ENCODE measurements at regions not wholly inside any gene's neighbourhood (a gene's known extent, or its start where the extent isn't known, plus 50 kb on each side); places are given as distances from the start of the nearest gene placed in this dataset.
"Not testable (repeated sequence)": the region's sequence is repeated elsewhere in the genome, so short reads cannot be mapped to it uniquely, and the experiment has no call there.

- no peaks in the 10 kb centered on the region for H3K9me3 ChIP-seq (ENCODE audit: insufficient read depth, low read length)
- H2AFZ ChIP-seq (ENCODE audit: low read depth, low read length): no peak overlapping the region
- no peaks in the 10 kb centered on the region for H3K36me3 ChIP-seq (replicated peaks; ENCODE audit: low read depth, low read length)
- H3K9ac ChIP-seq (ENCODE audit: low read length): no peak overlapping the region
- peaks cover 17% of the 10 kb centered on the region for H3K27me3 ChIP-seq (ENCODE audit: low read depth, low read length)
- TF ChIP-seq EZH2phosphoT487 (IDR thresholded peaks at IDR 0.05; ENCODE audit: low read depth) (no peak), CTCF (IDR thresholded peaks at IDR 0.05; ENCODE audit: low read depth, low read length) (no peak)
- H3K27ac ChIP-seq (ENCODE audit: low read length): no peak overlapping the region
- no peak overlapping the region for H3K4me3 ChIP-seq (ENCODE audit: low read length)
- no peaks in the 10 kb centered on the region for H4K20me1 ChIP-seq (ENCODE audit: insufficient read depth, low read length)
- no peak overlapping the region for H3K4me2 ChIP-seq (ENCODE audit: low read length)
- H3K4me1 ChIP-seq (ENCODE audit: low read length): no peaks in the 10 kb centered on the region
- H3K79me2 ChIP-seq (ENCODE audit: low read length): no peaks in the 10 kb centered on the region
Measured at GRCh38 chr18:966759-967576, 62.3 kb downstream of the ADCYAP1 start.

- not testable (repeated sequence) for H3K4me2 ChIP-seq (ENCODE audit: low read length); H2AFZ ChIP-seq (ENCODE audit: low read depth, low read length); H3K9me3 ChIP-seq (ENCODE audit: insufficient read depth, low read length); H3K27ac ChIP-seq (ENCODE audit: low read length); H3K79me2 ChIP-seq (ENCODE audit: low read length); H3K4me1 ChIP-seq (ENCODE audit: low read length); H4K20me1 ChIP-seq (ENCODE audit: insufficient read depth, low read length); H3K9ac ChIP-seq (ENCODE audit: low read length); H3K4me3 ChIP-seq (ENCODE audit: low read length); H3K27me3 ChIP-seq (ENCODE audit: low read depth, low read length); H3K36me3 ChIP-seq (replicated peaks; ENCODE audit: low read depth, low read length)
Measured at GRCh38 chr18:968910-969309, 64.2 kb downstream of the ADCYAP1 start.

GRCh38 chr18:969311-969710 lies 64.6 kb downstream of the ADCYAP1 start:
- H3K9ac ChIP-seq (ENCODE audit: low read length); H3K4me3 ChIP-seq (ENCODE audit: low read length); H3K27me3 ChIP-seq (ENCODE audit: low read depth, low read length); H3K4me1 ChIP-seq (ENCODE audit: low read length); H3K27ac ChIP-seq (ENCODE audit: low read length); H3K36me3 ChIP-seq (replicated peaks; ENCODE audit: low read depth, low read length); H3K79me2 ChIP-seq (ENCODE audit: low read length); H3K9me3 ChIP-seq (ENCODE audit: insufficient read depth, low read length); H4K20me1 ChIP-seq (ENCODE audit: insufficient read depth, low read length); H2AFZ ChIP-seq (ENCODE audit: low read depth, low read length); H3K4me2 ChIP-seq (ENCODE audit: low read length): not testable (repeated sequence)

- H3K4me3 ChIP-seq (ENCODE audit: low read length); H3K4me1 ChIP-seq (ENCODE audit: low read length); H3K27me3 ChIP-seq (ENCODE audit: low read depth, low read length); H3K4me2 ChIP-seq (ENCODE audit: low read length); H2AFZ ChIP-seq (ENCODE audit: low read depth, low read length); H3K36me3 ChIP-seq (replicated peaks; ENCODE audit: low read depth, low read length); H3K79me2 ChIP-seq (ENCODE audit: low read length); H3K27ac ChIP-seq (ENCODE audit: low read length); H3K9me3 ChIP-seq (ENCODE audit: insufficient read depth, low read length); H3K9ac ChIP-seq (ENCODE audit: low read length); H4K20me1 ChIP-seq (ENCODE audit: insufficient read depth, low read length): not testable (repeated sequence)
Measured at GRCh38 chr18:974606-975005, 69.9 kb downstream of the ADCYAP1 start.

- H4K20me1 ChIP-seq (ENCODE audit: insufficient read depth, low read length); H2AFZ ChIP-seq (ENCODE audit: low read depth, low read length); H3K9ac ChIP-seq (ENCODE audit: low read length); H3K4me1 ChIP-seq (ENCODE audit: low read length); H3K9me3 ChIP-seq (ENCODE audit: insufficient read depth, low read length); H3K27me3 ChIP-seq (ENCODE audit: low read depth, low read length); H3K79me2 ChIP-seq (ENCODE audit: low read length); H3K4me3 ChIP-seq (ENCODE audit: low read length); H3K27ac ChIP-seq (ENCODE audit: low read length); H3K4me2 ChIP-seq (ENCODE audit: low read length); H3K36me3 ChIP-seq (replicated peaks; ENCODE audit: low read depth, low read length): not testable (repeated sequence)
Measured at GRCh38 chr18:976393-977128, 71.9 kb downstream of the ADCYAP1 start.

- H3K9me3 ChIP-seq (ENCODE audit: insufficient read depth, low read length); H3K4me1 ChIP-seq (ENCODE audit: low read length); H4K20me1 ChIP-seq (ENCODE audit: insufficient read depth, low read length); H3K79me2 ChIP-seq (ENCODE audit: low read length); H3K9ac ChIP-seq (ENCODE audit: low read length); H3K36me3 ChIP-seq (replicated peaks; ENCODE audit: low read depth, low read length); H3K4me3 ChIP-seq (ENCODE audit: low read length); H3K27ac ChIP-seq (ENCODE audit: low read length); H3K4me2 ChIP-seq (ENCODE audit: low read length); H3K27me3 ChIP-seq (ENCODE audit: low read depth, low read length); H2AFZ ChIP-seq (ENCODE audit: low read depth, low read length): not testable (repeated sequence)
Measured at GRCh38 chr18:977327-977726, 72.7 kb downstream of the ADCYAP1 start.

GRCh38 chr18:977732-978131 lies 73.1 kb downstream of the ADCYAP1 start:
- not testable (repeated sequence) for H3K27ac ChIP-seq (ENCODE audit: low read length); H3K4me2 ChIP-seq (ENCODE audit: low read length); H3K9ac ChIP-seq (ENCODE audit: low read length); H3K4me1 ChIP-seq (ENCODE audit: low read length); H4K20me1 ChIP-seq (ENCODE audit: insufficient read depth, low read length); H3K9me3 ChIP-seq (ENCODE audit: insufficient read depth, low read length); H3K27me3 ChIP-seq (ENCODE audit: low read depth, low read length); H2AFZ ChIP-seq (ENCODE audit: low read depth, low read length); H3K36me3 ChIP-seq (replicated peaks; ENCODE audit: low read depth, low read length); H3K4me3 ChIP-seq (ENCODE audit: low read length); H3K79me2 ChIP-seq (ENCODE audit: low read length)

All from OCI-LY3 (cell line).